HG02884 (cell line): ENCODE measurements at regions not wholly inside any gene's neighbourhood (a gene's known extent, or its start where the extent isn't known, plus 50 kb on each side); places are given as distances from the start of the nearest gene placed in this dataset.

Source experiments
- ATAC-seq: cut with Tn5 transposase; IDR thresholded peaks from one replicate; pipeline ENCODE4 v1.9.1; 2021; ENCODE audit warnings: mild to moderate bottlenecking, moderate library complexity; ENCODE audit not compliant: unreplicated experiment

GRCh38 chr4:165610679-165611437, 232.1 kb downstream of the CPE start:
- ATAC-seq, result no peak

GRCh38 chr4:165612936-165613335, 234.1 kb downstream of the CPE start:
- peak; percentile 94 for ATAC-seq

GRCh38 chr4:165613581-165613980, 234.8 kb downstream of the CPE start:
- ATAC-seq, result no peak

GRCh38 chr4:165620913-165621312, 242.1 kb downstream of the CPE start:
- no peak for ATAC-seq

- no peak for ATAC-seq
These were observed 243.2 kb downstream of the CPE start for GRCh38 chr4:165621983-165622382.

- no peak for ATAC-seq
These were observed 246.5 kb downstream of the CPE start for GRCh38 chr4:165625281-165625680.

GRCh38 chr4:165626316-165626715, 246.7 kb upstream of the TLL1 start:
- no peak for ATAC-seq

- no peak for ATAC-seq
These were observed 245.9 kb upstream of the TLL1 start for GRCh38 chr4:165627128-165627527.

GRCh38 chr4:165627548-165627947, 245.5 kb upstream of the TLL1 start:
- ATAC-seq, result no peak

- ATAC-seq, result no peak
These were observed 244.5 kb upstream of the TLL1 start for GRCh38 chr4:165628572-165628971.

- no peak for ATAC-seq
These were observed 242.4 kb upstream of the TLL1 start for GRCh38 chr4:165630671-165631070.

- no peak for ATAC-seq
These were observed 241.7 kb upstream of the TLL1 start for GRCh38 chr4:165631208-165631894.

- no peak for ATAC-seq
These were observed 241.1 kb upstream of the TLL1 start for GRCh38 chr4:165631912-165632311.

GRCh38 chr4:165634766-165635165, 238.3 kb upstream of the TLL1 start:
- no peak for ATAC-seq

- no peak for ATAC-seq
These were observed 237.7 kb upstream of the TLL1 start for GRCh38 chr4:165635381-165635780.

- no peak for ATAC-seq
These were observed 237.1 kb upstream of the TLL1 start for GRCh38 chr4:165635951-165636350.

GRCh38 chr4:165651901-165652300, 221.1 kb upstream of the TLL1 start:
- no peak for ATAC-seq

- ATAC-seq, result no peak
These were observed 218.5 kb upstream of the TLL1 start for GRCh38 chr4:165654556-165654955.

- ATAC-seq, result no peak
These were observed 216.6 kb upstream of the TLL1 start for GRCh38 chr4:165656399-165656798.

- no peak for ATAC-seq
These were observed 216.1 kb upstream of the TLL1 start for GRCh38 chr4:165656829-165657490.

- no peak for ATAC-seq
These were observed 210.7 kb upstream of the TLL1 start for GRCh38 chr4:165662341-165662740.

GRCh38 chr4:165663411-165663810, 209.6 kb upstream of the TLL1 start:
- ATAC-seq, result no peak
